CD14-positive monocyte (primary cell): ENCODE measurements at regions not wholly inside any gene's neighbourhood (a gene's known extent, or its start where the extent isn't known, plus 50 kb on each side); places are given as distances from the start of the nearest gene placed in this dataset.

ENCODE experiments used
- DNase-seq, 3 donors: peaks; one replicate each; pipeline ENCODE4 v3.0.0-alpha.2; 2011 to 2022
- H2AFZ ChIP-seq: 2 replicates; pipeline ENCODE4 v1.6.0; 2012; ENCODE audit warnings: mild to moderate bottlenecking, low read depth, low read length, inconsistent platforms; ENCODE audit not compliant: insufficient read depth, poor library complexity, severe bottlenecking
- H3K27ac ChIP-seq, 2 donors: 1 replicate in 1 of 2; 2 replicates in 1 of 2; pipeline ENCODE4 v1.5.1; 2012 to 2013; ENCODE audit warnings: low read length in 2 of 2, control low read depth in 1 of 2, inconsistent platforms in 1 of 2, low read depth in 1 of 2, mild to moderate bottlenecking in 1 of 2
- H3K27me3 ChIP-seq, 2 donors: one replicate each; pipeline versions ENCODE4 v1.6.0 to v1.6.1; 2011 to 2013; ENCODE audit warnings: low read length in 2 of 2; ENCODE audit not compliant: control insufficient read depth in 2 of 2, insufficient read depth in 2 of 2
- H3K36me3 ChIP-seq, 2 donors: replicated peaks in 1 of 2; 1 replicate in 1 of 2; 2 replicates in 1 of 2; pipeline versions ENCODE4 v1.5.1 to v1.6.1; 2012 to 2013; ENCODE audit warnings: low read length in 2 of 2, control low read depth in 1 of 2, inconsistent platforms in 1 of 2, mild to moderate bottlenecking in 1 of 2; ENCODE audit not compliant: insufficient read depth in 2 of 2, control insufficient read depth in 1 of 2
- H3K4me1 ChIP-seq, 2 donors: 1 replicate in 1 of 2; 2 replicates in 1 of 2; pipeline versions ENCODE4 v1.5.1 to v1.6.1; 2012 to 2013; ENCODE audit warnings: low read length in 2 of 2, control low read depth in 1 of 2, inconsistent platforms in 1 of 2, mild to moderate bottlenecking in 1 of 2, moderate library complexity in 1 of 2; ENCODE audit not compliant: insufficient read depth in 2 of 2, control insufficient read depth in 1 of 2
- H3K4me2 ChIP-seq: replicated peaks from 2 replicates; pipeline ENCODE3; 2012; ENCODE audit warnings: low read length, moderate library complexity, mild to moderate bottlenecking; ENCODE audit not compliant: poor library complexity, severe bottlenecking; ENCODE audit errors: extremely low read depth
- H3K4me3 ChIP-seq, 3 experiments: fragments of 200-600 bp in 1 of 3; sonication (generic) in 1 of 3; replicated peaks in 1 of 3; 1 replicate in 2 of 3; 2 replicates in 1 of 3; pipeline ENCODE4 v1.5.1; 2011 to 2013; ENCODE audit warnings: low read length in 3 of 3, mild to moderate bottlenecking in 3 of 3, control low read depth in 2 of 3, low read depth in 2 of 3, inconsistent platforms in 1 of 3, moderate library complexity in 1 of 3
- H3K79me2 ChIP-seq: 2 replicates; pipeline ENCODE4 v1.6.0; 2012; ENCODE audit warnings: mild to moderate bottlenecking, control low read depth, inconsistent platforms, low read length, moderate library complexity; ENCODE audit not compliant: insufficient read depth
- H3K9ac ChIP-seq: 2 replicates; pipeline ENCODE4 v1.6.0; 2017; ENCODE audit warnings: low read length, mild to moderate bottlenecking; ENCODE audit not compliant: insufficient read depth, poor library complexity, severe bottlenecking
- H3K9me3 ChIP-seq, 2 donors: replicated peaks in 1 of 2; 1 replicate in 1 of 2; 2 replicates in 1 of 2; pipeline versions ENCODE4 v1.5.1 to v1.6.1; 2012 to 2013; ENCODE audit warnings: low read length in 2 of 2, control low read depth in 1 of 2; ENCODE audit not compliant: control insufficient read depth in 1 of 2, insufficient read depth in 1 of 2
- H4K20me1 ChIP-seq: 2 replicates; pipeline ENCODE4 v1.6.0; 2012; ENCODE audit warnings: mild to moderate bottlenecking, low read length, control low read depth, moderate library complexity; ENCODE audit not compliant: insufficient read depth
- H3K27ac Mint-ChIP-seq, 7 donors: one replicate each; pipeline ENCODE4 v1.8.0; 2020; ENCODE audit warnings: mild to moderate bottlenecking in 7 of 7, mixed read lengths in 7 of 7, moderate library complexity in 6 of 7, inconsistent platforms in 2 of 7
- H3K27me3 Mint-ChIP-seq, 3 donors: one replicate each; pipeline ENCODE4 v1.8.0; 2021 to 2022; ENCODE audit warnings: low read depth in 3 of 3, mild to moderate bottlenecking in 3 of 3, mixed read lengths in 3 of 3, moderate library complexity in 3 of 3, inconsistent platforms in 1 of 3
- H3K36me3 Mint-ChIP-seq, 2 donors: one replicate each; pipeline ENCODE4 v1.8.0; 2020; ENCODE audit warnings: mixed read lengths in 2 of 2, inconsistent platforms in 1 of 2, mild to moderate bottlenecking in 1 of 2
- H3K4me1 Mint-ChIP-seq: one replicate; pipeline ENCODE4 v1.8.0; 2020; ENCODE audit warnings: mild to moderate bottlenecking, mixed read lengths
- H3K4me3 Mint-ChIP-seq, 2 donors: one replicate each; pipeline ENCODE4 v1.8.0; 2020; ENCODE audit warnings: mild to moderate bottlenecking in 2 of 2, mixed read lengths in 2 of 2, moderate library complexity in 1 of 2
- H3K9me3 Mint-ChIP-seq, 7 donors: one replicate each; pipeline ENCODE4 v1.8.0; 2020 to 2022; ENCODE audit warnings: mixed read lengths in 7 of 7, mild to moderate bottlenecking in 6 of 7, moderate library complexity in 6 of 7, inconsistent platforms in 2 of 7
- CTCF ChIP-seq: fragments of 200-600 bp; IDR thresholded peaks from one replicate; pipeline ENCODE4 v1.8.0; 2022; ENCODE audit warnings: antibody characterized with exemption, mild to moderate bottlenecking
- WGBS: methylation state at CpG from one replicate; pipeline ENCODE4 v1.1.5; 2013; ENCODE audit warnings: missing lambda C conversion rate; ENCODE audit not compliant: insufficient coverage; 5-methylcytosine and 5-hydroxymethylcytosine counted together
- intact Hi-C, 2 donors: fragments of 100-400 bp; cut with micrococcal nuclease; formaldehyde crosslinking; loops; one replicate each; pipeline versions ENCODE4 v1.15.0 to v1.15.1; 2023

- Mint-ChIP-seq H3K36me3 (no peaks in the 10 kb centered on the region), H3K27ac (no peak overlapping the region), H3K4me3 (no peak overlapping the region), H3K4me1 (no peaks in the 10 kb centered on the region), H3K27me3 (peaks cover 1 to 3% (median 2%) of the 10 kb centered on the region in 3 donors), H3K9me3 (peaks cover 0 to 1% (median 0%) of the 10 kb centered on the region in 7 donors)
- Histone ChIP-seq H3K79me2 (no peaks in the 10 kb centered on the region), H3K4me3 (no peak overlapping the region), H3K9me3 (no peaks in the 10 kb centered on the region), H3K27me3 (no peaks in the 10 kb centered on the region), H2AFZ (no peak overlapping the region), H3K4me2 (no peak overlapping the region), H3K36me3 (no peaks in the 10 kb centered on the region), H4K20me1 (no peaks in the 10 kb centered on the region), H3K4me1 (no peaks in the 10 kb centered on the region), H3K9ac (no peak overlapping the region), H3K27ac (no peak overlapping the region)
- no peak for TF ChIP-seq CTCF
- DNase-seq, result no peak
- WGBS, result no CpG with 5 or more reads among the region's 4 CpGs
- intact Hi-C loops, result no loop called here
Measured at GRCh38 chr7:79823246-79823951, 311.2 kb upstream of the GNAI1 start.

GRCh38 chr7:79822620-79823240 lies 311.9 kb upstream of the GNAI1 start:
- H3K27me3 ChIP-seq, result no peaks in the 10 kb centered on the region
- H4K20me1 ChIP-seq, result no peaks in the 10 kb centered on the region
- H3K36me3 Mint-ChIP-seq, result no peaks in the 10 kb centered on the region
- H3K9me3 Mint-ChIP-seq, result peaks cover 0 to 1% (median 0%) of the 10 kb centered on the region in 7 donors
- H3K4me3 ChIP-seq, result no peak overlapping the region
- intact Hi-C loops, result no loop called here
- no CpG with 5 or more reads among the region's 2 CpGs for WGBS
- no peaks in the 10 kb centered on the region for H3K36me3 ChIP-seq
- no peak overlapping the region for H3K27ac ChIP-seq
- no peak for TF ChIP-seq CTCF
- H3K27ac Mint-ChIP-seq, result no peak overlapping the region
- H2AFZ ChIP-seq, result no peak overlapping the region
- H3K4me3 Mint-ChIP-seq, result no peak overlapping the region
- DNase-seq, result no peak
- H3K27me3 Mint-ChIP-seq, result peaks cover 1 to 2% (median 2%) of the 10 kb centered on the region in 3 donors
- H3K9me3 ChIP-seq, result no peaks in the 10 kb centered on the region
- H3K79me2 ChIP-seq, result no peaks in the 10 kb centered on the region
- no peaks in the 10 kb centered on the region for H3K4me1 ChIP-seq
- H3K4me1 Mint-ChIP-seq, result no peaks in the 10 kb centered on the region
- H3K9ac ChIP-seq, result no peak overlapping the region
- no peak overlapping the region for H3K4me2 ChIP-seq
